HG03565 (cell line): ENCODE measurements at regions not wholly inside any gene's neighbourhood (a gene's known extent, or its start where the extent isn't known, plus 50 kb on each side); places are given as distances from the start of the nearest gene placed in this dataset.
"Not testable (repeated sequence)": the region's sequence is repeated elsewhere in the genome, so short reads cannot be mapped to it uniquely, and the experiment has no call there.

Experiments used
- ATAC-seq: cut with Tn5 transposase; IDR thresholded peaks from one replicate; pipeline ENCODE4 v1.9.1; 2021; ENCODE audit warnings: mild to moderate bottlenecking, moderate library complexity; ENCODE audit not compliant: unreplicated experiment

DNA sequence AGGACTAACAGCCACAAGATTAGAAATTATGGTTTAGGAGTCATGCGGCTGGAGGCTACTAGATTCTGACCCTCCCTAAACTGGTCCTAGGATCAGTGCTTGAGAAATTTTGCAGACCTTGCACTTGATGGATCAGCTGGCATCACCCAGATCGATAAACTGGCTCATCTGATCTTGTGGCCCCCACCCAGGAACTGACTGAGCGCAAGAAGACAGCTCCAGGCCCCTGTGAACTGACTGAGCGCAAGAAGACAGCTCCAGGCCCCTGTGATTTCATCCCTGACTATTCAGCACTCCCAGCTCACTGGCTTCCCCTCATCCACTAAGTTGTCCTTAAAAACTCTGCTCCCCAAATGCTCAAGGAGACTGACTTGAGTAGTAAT lies 67.8 kb downstream of the MRPL36 start:
- not testable (repeated sequence) for ATAC-seq

DNA sequence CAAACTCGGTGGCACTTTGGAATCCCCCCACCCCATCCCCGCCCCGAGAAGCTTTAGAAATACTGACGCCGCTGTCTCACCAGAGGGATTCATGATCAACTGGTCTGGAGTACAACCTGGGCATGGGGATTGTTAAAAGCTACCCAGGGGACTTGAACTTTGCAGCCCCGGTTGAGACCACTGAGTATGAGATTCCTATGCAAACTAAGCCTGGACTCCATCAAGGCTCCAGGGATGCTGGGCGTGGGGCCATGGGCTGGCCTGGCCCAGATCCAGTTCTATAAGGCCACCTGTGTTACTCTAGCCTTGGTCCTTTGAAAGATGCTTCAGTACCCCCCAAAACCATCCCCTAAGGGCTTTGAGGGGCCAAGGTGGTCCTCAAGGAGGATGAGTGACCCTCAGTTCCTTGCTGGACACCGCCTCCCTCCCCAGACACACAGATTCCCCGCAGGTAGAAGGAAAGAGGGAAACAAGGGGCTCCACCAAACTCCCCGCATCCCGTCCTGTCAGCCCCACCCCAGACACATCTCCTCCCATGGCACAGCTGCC lies 68.5 kb downstream of the MRPL36 start:
- no peak for ATAC-seq

DNA sequence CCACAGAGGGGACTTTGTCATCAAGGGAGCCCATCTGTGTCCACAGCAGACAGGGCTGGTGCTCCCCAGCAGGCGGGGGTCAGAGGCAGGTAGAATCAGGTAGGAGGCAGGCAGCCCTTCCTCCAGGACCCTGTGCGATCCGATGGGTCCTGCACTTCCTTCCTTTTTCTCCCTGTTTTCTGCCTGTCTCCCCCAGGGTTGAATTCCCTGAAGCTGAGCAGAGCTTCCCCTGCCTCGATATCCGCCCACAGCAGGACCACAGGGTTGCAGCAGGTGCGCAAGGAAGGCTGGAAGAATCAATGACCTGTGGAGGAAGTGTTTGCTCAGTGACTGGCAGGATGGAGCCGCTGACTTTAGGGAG lies 69.2 kb downstream of the MRPL36 start:
- ATAC-seq: no peak

DNA sequence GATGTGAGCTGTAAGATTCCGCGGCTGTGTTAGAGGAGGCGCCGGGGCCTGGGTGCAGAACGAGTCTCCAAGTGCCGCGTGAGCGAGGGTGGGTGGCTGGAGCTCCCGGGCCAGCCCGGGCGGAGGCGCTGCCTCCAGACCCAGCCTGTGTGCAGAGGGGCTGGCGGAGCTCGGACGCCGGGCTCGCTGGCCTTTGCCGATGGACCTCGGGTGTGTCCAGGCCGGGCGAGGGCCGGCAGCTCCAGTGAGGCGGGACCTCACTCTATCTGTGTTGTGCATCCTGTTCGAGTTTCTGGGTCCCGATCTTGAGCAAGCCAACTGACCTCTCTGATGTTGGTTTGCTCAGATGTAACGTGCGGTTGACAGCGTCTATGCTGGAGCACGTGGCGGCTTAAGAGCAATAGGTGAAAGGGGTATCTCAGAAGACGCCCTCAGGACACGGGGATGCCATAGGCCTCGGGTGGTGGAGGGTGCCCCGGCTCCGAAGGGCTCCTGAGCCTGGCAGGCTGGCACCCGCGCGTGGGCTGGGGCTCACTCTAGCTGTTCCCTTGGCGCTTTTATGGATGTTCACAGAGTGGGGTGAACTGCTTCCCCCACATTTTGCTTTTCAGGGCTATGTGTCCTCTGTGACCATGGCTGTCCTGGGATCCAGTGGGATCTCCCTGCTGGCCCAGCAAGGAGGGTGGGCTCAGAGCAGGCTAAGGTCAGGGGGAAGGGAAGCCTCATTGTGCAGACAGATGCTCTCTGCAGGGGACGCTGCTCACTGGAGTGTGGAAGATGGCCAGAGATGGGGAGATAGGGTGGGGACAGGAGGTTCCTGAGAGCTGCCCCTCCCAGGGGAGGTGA lies 69.8 kb downstream of the MRPL36 start:
- ATAC-seq: no peak

DNA sequence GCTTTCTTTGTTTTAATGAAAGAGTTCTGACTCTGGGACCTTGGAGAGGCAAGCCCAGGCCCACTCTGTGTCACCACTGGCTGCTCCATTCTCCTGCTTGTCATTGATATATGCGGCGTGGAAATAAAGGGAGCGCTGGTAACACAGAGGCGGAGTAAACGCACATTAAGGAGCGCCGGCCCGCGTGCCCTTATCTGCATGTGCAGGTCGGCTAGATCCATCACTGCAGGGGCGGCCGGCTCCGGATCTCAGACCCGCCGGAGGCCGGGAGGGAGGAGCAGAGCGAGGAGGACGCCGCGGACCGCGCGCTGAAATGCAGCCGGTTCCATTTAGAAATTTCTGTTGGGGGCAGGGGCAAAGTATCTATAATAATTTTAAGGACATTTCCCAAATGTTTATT lies 70.8 kb downstream of the MRPL36 start:
- ATAC-seq: no peak

- no peak for ATAC-seq
Observed at GRCh38 chr5:1727571-1727970, 72.1 kb downstream of the MRPL36 start.

- no peak for ATAC-seq
Observed at GRCh38 chr5:1726956-1727355, 72.7 kb downstream of the MRPL36 start.

GRCh38 chr5:1726469-1726865 lies 73.2 kb downstream of the MRPL36 start:
- no peak for ATAC-seq

DNA sequence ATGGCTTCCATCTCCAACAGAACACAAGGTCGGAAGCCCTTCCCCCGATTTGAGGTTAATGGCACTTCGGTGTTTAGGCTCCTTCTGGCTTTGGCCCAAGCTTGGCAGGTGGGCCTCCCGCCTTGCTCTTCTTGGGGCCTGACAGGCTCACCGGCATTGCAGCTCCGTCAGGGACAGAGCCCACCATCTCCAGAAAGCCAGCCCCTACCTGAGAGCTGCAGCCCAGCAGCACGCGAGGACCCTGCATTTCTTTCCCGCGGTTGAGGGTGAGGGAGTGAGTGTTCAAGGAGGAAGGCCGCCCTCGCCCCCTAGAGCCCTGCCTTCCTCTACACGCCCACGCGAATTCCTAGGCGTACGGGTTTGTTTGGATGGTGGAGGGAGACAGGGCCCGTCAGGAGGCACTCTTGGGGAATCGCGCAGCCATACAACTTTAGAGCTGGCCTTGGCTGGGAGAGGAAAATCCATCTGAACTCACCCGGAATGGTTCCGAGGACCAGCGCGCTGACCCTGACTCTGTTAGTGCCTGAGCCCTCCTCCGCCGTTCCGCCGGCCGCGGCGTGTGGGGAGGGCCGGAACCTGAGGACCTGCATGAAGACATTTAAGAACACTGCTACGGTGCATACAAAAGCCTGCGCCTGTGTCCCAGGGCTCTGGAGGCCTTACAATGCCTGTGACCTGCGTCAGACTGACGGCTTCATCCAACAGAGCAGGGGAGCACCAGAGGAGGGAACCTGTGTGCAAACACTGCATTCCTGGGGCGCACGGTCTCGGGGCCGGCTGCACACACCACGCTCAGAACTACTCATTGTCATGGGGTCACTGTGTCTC lies 73.8 kb downstream of the MRPL36 start:
- no peak for ATAC-seq

DNA sequence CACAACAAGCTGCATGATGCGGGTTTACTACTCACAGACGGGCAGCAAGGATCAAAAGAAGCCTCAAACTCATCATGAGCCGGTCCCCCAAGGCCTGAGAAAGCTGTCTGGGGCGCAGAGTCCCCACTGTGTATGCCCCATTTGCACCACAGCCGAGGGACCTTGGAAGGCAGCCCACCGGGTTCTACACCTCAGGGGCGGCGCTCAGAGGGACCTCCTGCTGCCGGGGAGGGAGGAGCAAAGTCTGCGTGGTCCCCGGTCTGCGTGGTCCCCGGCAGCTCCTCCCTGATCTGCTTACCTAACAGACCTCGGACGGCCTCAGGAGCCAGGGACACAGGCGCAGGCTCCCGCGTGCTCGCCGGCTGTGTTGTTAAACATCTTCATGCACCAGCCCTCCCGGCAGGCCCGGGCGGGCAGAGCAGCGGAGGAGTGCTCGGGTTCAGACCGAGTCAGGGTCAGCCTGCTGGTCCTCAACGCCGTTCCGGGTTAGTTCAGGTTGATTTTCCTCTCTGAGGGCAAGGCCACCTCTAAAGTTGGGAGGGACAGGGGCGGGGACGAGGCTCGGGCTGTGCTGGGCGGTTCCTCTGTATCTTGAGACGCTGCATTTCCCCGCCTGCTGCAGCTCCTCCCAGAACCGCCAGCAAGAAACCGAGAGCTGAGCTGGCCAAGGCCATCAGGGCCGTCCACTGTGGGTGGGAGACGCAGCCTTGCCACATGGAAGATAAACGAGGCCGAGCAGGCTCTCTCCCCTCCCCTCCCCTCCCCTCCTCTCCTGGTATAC lies 74.6 kb downstream of the MRPL36 start:
- no peak for ATAC-seq

- no peak for ATAC-seq
Observed at GRCh38 chr5:1723957-1724821, 75.4 kb downstream of the MRPL36 start.

GRCh38 chr5:1723476-1723875 lies 76.2 kb downstream of the MRPL36 start:
- no peak for ATAC-seq

DNA sequence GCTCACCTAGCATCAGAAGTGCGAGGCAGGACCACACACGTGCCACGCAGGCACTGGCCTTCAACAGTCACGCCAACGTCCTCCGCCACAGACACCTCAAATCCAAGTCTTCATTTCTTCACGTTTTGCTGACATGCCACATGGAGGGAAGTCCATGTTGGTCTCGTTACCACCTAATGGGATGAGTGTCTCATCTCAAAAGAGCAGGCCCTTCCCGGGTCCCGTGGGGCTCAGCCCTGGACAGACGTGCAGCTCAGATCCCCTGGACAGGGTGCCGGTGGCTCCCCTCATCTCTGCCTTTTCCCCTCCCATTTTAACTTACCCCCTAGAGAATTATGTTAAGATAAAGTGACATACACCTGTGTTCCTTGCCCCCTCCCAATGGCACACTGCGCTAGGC lies 76.8 kb downstream of the MRPL36 start:
- ATAC-seq: no peak

DNA sequence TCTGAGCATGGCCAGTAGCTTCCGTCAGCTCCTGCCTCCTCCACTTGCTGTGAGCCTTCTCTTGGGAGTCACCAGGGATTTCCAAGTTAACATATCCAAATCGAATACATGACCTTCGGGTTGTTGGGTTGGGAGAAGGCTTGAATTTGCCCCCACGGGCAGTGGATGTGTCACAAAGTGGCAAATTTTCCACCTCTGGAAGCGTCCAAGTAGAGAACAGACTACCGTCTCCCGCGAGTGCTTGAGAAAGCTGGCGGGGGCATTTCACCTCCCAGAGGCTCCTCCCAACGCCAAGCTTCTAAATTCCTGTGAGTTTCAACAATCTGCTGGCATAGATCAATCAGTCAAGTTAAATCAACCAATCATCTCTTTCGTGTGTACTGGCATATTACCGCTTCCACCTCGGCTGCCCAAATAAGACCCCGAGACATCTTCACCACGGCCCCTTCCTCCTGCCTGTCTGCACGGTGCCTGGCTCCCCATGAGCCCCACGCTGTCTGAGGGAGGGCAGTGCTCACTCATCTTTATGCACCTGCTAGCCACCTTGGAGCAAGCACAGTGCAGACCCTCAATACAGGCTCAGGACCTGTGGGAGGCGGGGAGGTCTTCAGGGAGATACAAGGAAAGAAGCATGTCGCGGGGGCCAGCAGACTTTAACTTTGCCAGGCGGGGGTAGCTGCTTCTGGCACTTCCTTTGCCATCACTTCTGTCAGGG lies 79.1 kb downstream of the MRPL36 start:
- no peak for ATAC-seq

GRCh38 chr5:1719860-1720259 lies 79.8 kb downstream of the MRPL36 start:
- no peak for ATAC-seq

DNA sequence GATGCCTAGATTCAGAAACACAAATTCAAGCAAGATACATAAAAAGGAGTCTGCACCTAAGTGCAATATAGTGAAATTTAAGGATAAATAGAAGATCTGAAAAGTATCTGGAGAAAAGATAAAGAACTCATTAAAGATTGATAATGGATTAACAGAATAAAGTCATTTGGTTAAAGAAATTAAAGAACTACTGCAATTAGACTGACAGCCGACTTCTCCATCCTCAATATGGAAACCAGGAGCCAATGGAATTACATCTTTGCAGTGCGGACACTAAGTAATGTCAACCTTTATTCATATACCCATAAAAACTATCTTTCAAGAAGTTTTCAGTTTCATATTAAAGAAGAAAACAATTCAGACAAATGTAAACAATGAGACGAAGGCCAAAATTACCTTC lies 81.0 kb downstream of the MRPL36 start:
- ATAC-seq: no peak

- not testable (repeated sequence) for ATAC-seq
Observed at GRCh38 chr5:1710091-1710490, 89.5 kb downstream of the MRPL36 start.

DNA sequence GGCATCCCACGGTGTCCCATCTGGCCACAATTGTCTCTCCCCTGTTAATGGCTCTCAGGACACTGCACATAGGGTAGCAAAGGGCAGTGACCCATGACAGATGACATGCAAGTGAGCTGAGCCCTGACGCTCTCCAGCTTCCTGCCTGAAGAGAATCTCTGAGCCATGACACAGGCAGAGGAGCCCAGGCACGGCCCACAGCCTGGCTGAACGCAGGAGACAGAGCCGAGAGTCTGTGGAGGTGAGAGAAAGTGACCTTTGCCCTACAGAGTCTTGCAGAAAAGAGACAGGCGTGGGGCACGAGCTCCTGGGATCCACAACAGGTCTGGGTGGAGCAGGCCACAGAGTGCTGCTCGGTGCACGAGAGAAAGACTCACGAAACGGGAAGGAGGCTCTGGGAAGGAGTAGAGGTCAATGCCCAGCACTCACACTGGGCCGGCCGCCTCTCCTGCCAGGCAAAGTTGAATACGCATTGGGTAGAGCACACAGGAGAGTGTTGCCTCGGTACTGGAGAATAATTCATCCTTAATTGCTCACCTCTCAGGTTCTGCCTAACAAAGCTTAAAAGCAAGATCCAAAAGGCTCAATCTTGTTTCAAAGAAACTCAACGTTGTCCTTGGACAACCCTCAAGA lies 90.3 kb downstream of the MRPL36 start:
- no peak for ATAC-seq

DNA sequence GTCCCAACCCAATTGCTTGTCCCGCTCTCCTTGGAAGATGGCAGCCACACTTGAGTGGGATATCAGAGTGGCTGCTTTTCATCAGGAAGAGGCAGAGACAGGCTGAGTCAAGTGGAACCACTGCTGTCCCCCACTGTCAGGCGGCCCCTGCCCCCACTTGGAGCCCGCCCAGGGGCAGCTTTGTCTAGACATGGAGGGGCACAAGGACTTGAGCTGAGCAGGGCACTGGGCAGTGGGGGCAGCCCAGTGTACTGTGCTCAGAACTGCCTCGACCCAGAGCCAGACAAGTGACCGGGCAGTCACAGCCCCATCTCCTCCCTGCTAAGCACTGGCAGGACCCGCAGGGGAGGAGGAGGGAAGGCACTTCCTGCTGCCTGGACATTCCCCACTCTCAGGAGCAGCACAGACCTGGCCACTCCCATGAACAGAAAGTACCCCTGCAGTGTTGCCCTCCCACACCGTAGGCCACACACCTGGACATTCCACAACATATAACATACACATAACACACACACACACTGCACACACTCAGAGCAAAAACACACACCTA lies 91.0 kb downstream of the MRPL36 start:
- ATAC-seq: no peak
